ENCODE measurements at regions not wholly inside any gene's neighbourhood (a gene's known extent, or its start where the extent isn't known, plus 50 kb on each side); places are given as distances from the start of the nearest gene placed in this dataset.

DNA sequence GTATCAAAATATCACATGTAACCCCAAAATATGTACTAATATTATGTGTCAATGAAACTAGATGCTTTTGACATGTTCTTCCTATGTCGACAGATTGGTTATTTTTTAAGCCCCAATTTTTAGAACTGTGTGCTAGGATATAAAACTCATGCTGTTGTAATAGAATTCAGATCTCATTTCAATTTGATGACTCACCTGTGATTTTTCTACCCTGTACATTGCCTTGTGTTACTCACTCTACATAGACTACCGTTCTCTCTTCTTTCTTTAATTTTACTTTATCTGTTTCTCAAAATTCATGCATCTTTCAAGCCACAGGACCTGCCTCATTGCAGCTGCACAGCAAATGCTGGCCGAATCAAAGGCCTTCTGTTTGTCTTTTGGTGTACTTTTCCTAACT is 284.5 kb downstream of the MAT2B start:
- H3K4me2 ChIP-seq (ENCODE audit: low read depth, low read length) = no peak overlapping the region

More for the DNA sequence above, 284.5 kb downstream of the MAT2B start:
- H3K36me3 ChIP-seq (replicated peaks in 1 of 2; ENCODE audit: control insufficient read depth in 1 of 2, insufficient read depth in 2 of 2, low read length in 2 of 2) = no peaks in the 10 kb centered on the region
- WGBS (ENCODE audit: low lambda C conversion rate) = 2% methylated on average over 3 of the region's 3 CpGs
- H3K4me1 ChIP-seq (ENCODE audit: insufficient read depth, low read length) = no peaks in the 10 kb centered on the region
- no TSS peak for BruUV-seq (replicated peaks)
- H4K20me1 ChIP-seq (ENCODE audit: insufficient read depth, low read length) = no peaks in the 10 kb centered on the region
- H3K27me3 ChIP-seq (ENCODE audit: control insufficient read depth in 1 of 2, insufficient read depth in 2 of 2, low read length in 2 of 2) = no peaks in the 10 kb centered on the region
- ATAC-seq (no peak), DNase-seq (ENCODE audit: low spot score) (no peak), FAIRE-seq (no peak)
- no peak overlapping the region for H3K9ac ChIP-seq (ENCODE audit: insufficient read depth, low read depth, low read length)
- TF ChIP-seq ZNF335 (CRISPR knock-in tag; IDR thresholded peaks at IDR 0.05) (no peak), REXO4 (CRISPR knock-in tag; IDR thresholded peaks at IDR 0.05; ENCODE audit: borderline replicate concordance) (no peak), BCL3 (CRISPR knock-in tag; IDR thresholded peaks at IDR 0.05) (no peak), RBM39 (IDR thresholded peaks at IDR 0.05; ENCODE audit: low read depth, low read length, poor library complexity, severe bottlenecking) (no peak), GMEB2 (CRISPR knock-in tag; IDR thresholded peaks at IDR 0.05; ENCODE audit: low read depth) (no peak), MAFK (conservative IDR thresholded peaks at IDR 0.05 in 1 of 2, IDR thresholded peaks at IDR 0.05 in 1 of 2; ENCODE audit: low read length in 2 of 2) (no peak), ZNF709 (CRISPR knock-in tag; IDR thresholded peaks at IDR 0.05) (no peak), PRPF4 (IDR thresholded peaks at IDR 0.05; ENCODE audit: low read depth, low read length, poor library complexity, severe bottlenecking) (no peak), ZNF207 (IDR thresholded peaks at IDR 0.05; ENCODE audit: borderline replicate concordance) (no peak), SPEN (CRISPR knock-in tag; IDR thresholded peaks at IDR 0.05; ENCODE audit: low read depth) (no peak), THRA (CRISPR knock-in tag; IDR thresholded peaks at IDR 0.05; ENCODE audit: borderline replicate concordance) (no peak), ZNF639 (CRISPR knock-in tag; conservative IDR thresholded peaks at IDR 0.05) (no peak), PHB2 (IDR thresholded peaks at IDR 0.05; ENCODE audit: partially characterized antibody) (no peak), MEIS1 (CRISPR knock-in tag; IDR thresholded peaks at IDR 0.05; ENCODE audit: borderline replicate concordance) (no peak)
- H2AFZ ChIP-seq (ENCODE audit: low read length) = no peak overlapping the region
- intact Hi-C loops (cut with micrococcal nuclease; ENCODE audit: unreplicated experiment) = loop anchor here (10.0 kb wide), 1 partner anchor 75 kb away; no protein-coding TSS in a partner anchor
- POLR2A ChIA-PET = no interaction called here
- CTCF ChIA-PET (ENCODE audit: low intra/inter-chr PET ratio, low total read pairs) = no interaction called here
- no peak overlapping the region for H3K4me3 ChIP-seq (replicated peaks in 1 of 3; ENCODE audit: insufficient read depth in 1 of 3, low read depth in 2 of 3, low read length in 3 of 3)
- in situ Hi-C loops (cut with HindIII; ENCODE audit: extremely low pct_ligation_motif_present, low pct_unique_long_range_greater_than_20kb) = no loop called here
- H3K27ac ChIP-seq (ENCODE audit: extremely low read length, insufficient read depth, low read length) = no peak overlapping the region
- H3K79me2 ChIP-seq (ENCODE audit: insufficient read depth, low read length) = no peaks in the 10 kb centered on the region
- H3K9me3 ChIP-seq (ENCODE audit: low read length) = no peaks in the 10 kb centered on the region
